ENCODE measurements at regions not wholly inside any gene's neighbourhood (a gene's known extent, or its start where the extent isn't known, plus 50 kb on each side); places are given as distances from the start of the nearest gene placed in this dataset.

DNA sequence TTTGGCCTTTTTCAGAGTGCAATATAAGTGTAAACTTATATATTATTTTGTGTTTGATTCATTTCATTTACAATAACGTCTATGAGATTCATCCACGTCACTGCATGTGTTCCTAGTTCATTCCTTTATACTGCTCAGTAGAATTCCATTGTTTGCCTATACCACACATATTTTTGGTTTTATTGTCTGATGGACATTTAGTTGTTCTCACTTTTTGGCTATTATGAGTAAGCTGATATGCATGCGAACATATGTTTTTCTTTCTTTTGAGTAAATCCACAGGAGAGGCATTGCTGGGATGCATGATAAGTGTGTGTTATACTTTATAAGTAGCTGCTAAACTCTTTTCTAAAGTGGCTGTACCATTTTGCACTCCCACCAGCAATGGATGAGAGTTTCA is 314.8 kb upstream of the HS6ST1 start:
- TF ChIP-seq EZH2 (IDR thresholded peaks at IDR 0.05; ENCODE audit: low read length, unreplicated experiment) = no peak
- TF ChIP-seq, protein P1, sequence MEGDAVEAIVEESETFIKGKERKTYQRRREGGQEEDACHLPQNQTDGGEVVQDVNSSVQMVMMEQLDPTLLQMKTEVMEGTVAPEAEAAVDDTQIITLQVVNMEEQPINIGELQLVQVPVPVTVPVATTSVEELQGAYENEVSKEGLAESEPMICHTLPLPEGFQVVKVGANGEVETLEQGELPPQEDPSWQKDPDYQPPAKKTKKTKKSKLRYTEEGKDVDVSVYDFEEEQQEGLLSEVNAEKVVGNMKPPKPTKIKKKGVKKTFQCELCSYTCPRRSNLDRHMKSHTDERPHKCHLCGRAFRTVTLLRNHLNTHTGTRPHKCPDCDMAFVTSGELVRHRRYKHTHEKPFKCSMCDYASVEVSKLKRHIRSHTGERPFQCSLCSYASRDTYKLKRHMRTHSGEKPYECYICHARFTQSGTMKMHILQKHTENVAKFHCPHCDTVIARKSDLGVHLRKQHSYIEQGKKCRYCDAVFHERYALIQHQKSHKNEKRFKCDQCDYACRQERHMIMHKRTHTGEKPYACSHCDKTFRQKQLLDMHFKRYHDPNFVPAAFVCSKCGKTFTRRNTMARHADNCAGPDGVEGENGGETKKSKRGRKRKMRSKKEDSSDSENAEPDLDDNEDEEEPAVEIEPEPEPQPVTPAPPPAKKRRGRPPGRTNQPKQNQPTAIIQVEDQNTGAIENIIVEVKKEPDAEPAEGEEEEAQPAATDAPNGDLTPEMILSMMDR (conservative IDR thresholded peaks at IDR 0.05; ENCODE audit: low read depth, low read length) = no peak
